MCF 10A (cell line): ENCODE measurements at regions not wholly inside any gene's neighbourhood (a gene's known extent, or its start where the extent isn't known, plus 50 kb on each side); places are given as distances from the start of the nearest gene placed in this dataset.
A peak's percentile ranks its signal among the peaks of the same experiment; 100 is the strongest.

Experiments
- BruUV-seq: library from RNA; stranded (reverse); fragments of 400-500 nt; replicated peaks from 2 replicates; lab custom pipeline; 2021; lab: Mats Ljungman, UMichigan
- CTCF ChIA-PET: fragments of 300-600 bp; sonication (Branson Sonifier 250); formaldehyde crosslinking; extraction: SDS; loops from one replicate; lab custom pipeline; 2021; ENCODE audit warnings: antibody characterized with exemption, inconsistent platforms; lab: Yijun Ruan, JAX
- POLR2A ChIA-PET: fragments of 300-600, 350-650 bp; sonication (Branson Sonifier 250); formaldehyde crosslinking; extraction: SDS; loops from one replicate; lab custom pipeline; 2020; ENCODE audit warnings: antibody characterized with exemption, inconsistent platforms; lab: Yijun Ruan, JAX
- DNase-seq: peaks from one replicate; pipeline ENCODE4 v3.0.0-alpha.2; 2018; ENCODE audit not compliant: unreplicated experiment
- H3K27ac Mint-ChIP-seq: one replicate; pipeline ENCODE4 v1.8.0; 2022; ENCODE audit warnings: mild to moderate bottlenecking, low read depth, mixed read lengths; ENCODE audit not compliant: unreplicated experiment
- H3K27me3 Mint-ChIP-seq: one replicate; pipeline ENCODE4 v1.8.0; 2022; ENCODE audit warnings: mixed read lengths; ENCODE audit not compliant: insufficient read depth, unreplicated experiment
- H3K36me3 Mint-ChIP-seq: one replicate; pipeline ENCODE4 v1.8.0; 2022; ENCODE audit warnings: mild to moderate bottlenecking, moderate library complexity, mixed read lengths; ENCODE audit not compliant: insufficient read depth, unreplicated experiment
- H3K4me1 Mint-ChIP-seq: one replicate; pipeline ENCODE4 v1.8.0; 2022; ENCODE audit warnings: mixed read lengths; ENCODE audit not compliant: insufficient read depth, unreplicated experiment
- H3K4me3 Mint-ChIP-seq: one replicate; pipeline ENCODE4 v1.8.0; 2022; ENCODE audit warnings: mild to moderate bottlenecking, moderate library complexity, mixed read lengths; ENCODE audit not compliant: unreplicated experiment
- H3K9me3 Mint-ChIP-seq: one replicate; pipeline ENCODE4 v1.8.0; 2022; ENCODE audit warnings: mixed read lengths; ENCODE audit not compliant: unreplicated experiment
- CTCF ChIP-seq: fragments of 200-600 bp; IDR thresholded peaks from one replicate; pipeline ENCODE4 v1.8.0; 2022; ENCODE audit warnings: antibody characterized with exemption, mild to moderate bottlenecking; ENCODE audit not compliant: unreplicated experiment
- intact Hi-C: fragments of 100-400 bp; cut with micrococcal nuclease; formaldehyde crosslinking; loops from 2 replicates; pipeline ENCODE4 v1.14.1; 2022

- intact Hi-C loops, result no loop called here
- no TSS peak for BruUV-seq
- POLR2A ChIA-PET, result interaction anchor here (1.6 to 9.3 kb wide), 5 partner anchors 11 to 43 kb away, joined by 4 to 101 read pairs (median 38); partner anchors contain the start of gene SCHIP1
- peaks cover 18% of the 10 kb centered on the region for H3K36me3 Mint-ChIP-seq
- H3K4me3 Mint-ChIP-seq, result no peak overlapping the region
- no peak for DNase-seq
- H3K27ac Mint-ChIP-seq, result no peak overlapping the region
- H3K27me3 Mint-ChIP-seq, result no peaks in the 10 kb centered on the region
- peaks cover 34% of the 10 kb centered on the region for H3K4me1 Mint-ChIP-seq
- no peak for TF ChIP-seq CTCF
- no peaks in the 10 kb centered on the region for H3K9me3 Mint-ChIP-seq
- CTCF ChIA-PET, result interaction anchor here (0.7 to 6.8 kb wide), 9 partner anchors 13 to 137 kb away, joined by 3 to 52 read pairs (median 7); partner anchors contain the start of gene IL12A
These were observed 117.9 kb upstream of the IL12A start for GRCh38 chr3:159870723-159871122.

GRCh38 chr3:159872374-159873109 is 116.1 kb upstream of the IL12A start:
- TSS peak; percentile 58 for BruUV-seq

GRCh38 chr3:159875116-159875515 is 113.5 kb upstream of the IL12A start:
- no peak for TF ChIP-seq CTCF
- BruUV-seq, result no TSS peak
- Mint-ChIP-seq H3K9me3 (no peaks in the 10 kb centered on the region), H3K36me3 (peaks cover 11% of the 10 kb centered on the region), H3K4me1 (peaks cover 26% of the 10 kb centered on the region), H3K27ac (no peak overlapping the region), H3K27me3 (no peaks in the 10 kb centered on the region), H3K4me3 (no peak overlapping the region)
- intact Hi-C loops, result no loop called here
- DNase-seq, result no peak
- ChIA-PET CTCF (interaction anchor here (0.6 to 6.8 kb wide), 8 partner anchors 9 to 130 kb away, joined by 3 to 52 read pairs (median 4); no protein-coding TSS in a partner anchor), POLR2A (interaction anchor here (1.4 to 9.3 kb wide), 4 partner anchors 9 to 47 kb away, joined by 4 to 101 read pairs (median 28); no protein-coding TSS in a partner anchor)

More at GRCh38 chr3:159872374-159873109, 116.1 kb upstream of the IL12A start:
- Mint-ChIP-seq H3K4me1 (peaks cover 22% of the 10 kb centered on the region), H3K4me3 (no peak overlapping the region), H3K9me3 (no peaks in the 10 kb centered on the region), H3K27me3 (no peaks in the 10 kb centered on the region), H3K36me3 (peaks cover 12% of the 10 kb centered on the region), H3K27ac (peak overlapping the region; percentile 84)
- POLR2A ChIA-PET, result interaction anchor here (0.7 to 9.3 kb wide), 10 partner anchors 9 to 1116 kb away, joined by 3 to 101 read pairs (median 12); partner anchors contain the start of gene SCHIP1
- peak; percentile 89 for DNase-seq
- CTCF ChIA-PET, result interaction anchor here (0.6 to 6.8 kb wide), 18 partner anchors 10 to 373 kb away, joined by 3 to 52 read pairs (median 5); partner anchors contain the start of gene IL12A
- intact Hi-C loops, result loop anchor here (2.0 kb wide), 2 partner anchors 18 to 44 kb away; no protein-coding TSS in a partner anchor
- peak; percentile 12 for TF ChIP-seq CTCF

- no peak overlapping the region for H3K27ac Mint-ChIP-seq
- CTCF ChIA-PET, result interaction anchor here (1.4 to 1.5 kb wide), 2 partner anchors 49 to 128 kb away, joined by 6 to 7 read pairs; no protein-coding TSS in a partner anchor
- intact Hi-C loops, result no loop called here
These were observed 110.7 kb upstream of the IL12A start for GRCh38 chr3:159877924-159878323.

More at GRCh38 chr3:159877924-159878323, 110.7 kb upstream of the IL12A start:
- no TSS peak for BruUV-seq
- TF ChIP-seq CTCF, result no peak
- peaks cover 37% of the 10 kb centered on the region for H3K4me1 Mint-ChIP-seq
- H3K4me3 Mint-ChIP-seq, result no peak overlapping the region
- POLR2A ChIA-PET, result interaction anchor here (9.3 kb wide), 1 partner anchor 50 kb away, joined by 101 read pairs; no protein-coding TSS in a partner anchor
- peak; percentile 47 for DNase-seq
- H3K9me3 Mint-ChIP-seq, result no peaks in the 10 kb centered on the region
- H3K27me3 Mint-ChIP-seq, result no peaks in the 10 kb centered on the region
- peaks cover 5% of the 10 kb centered on the region for H3K36me3 Mint-ChIP-seq
